ENCODE measurements at regions not wholly inside any gene's neighbourhood (a gene's known extent, or its start where the extent isn't known, plus 50 kb on each side); places are given as distances from the start of the nearest gene placed in this dataset.

- intact Hi-C loops (cut with micrococcal nuclease): no loop called here
- H2AFZ ChIP-seq (ENCODE audit: low read depth, low read length): no peak overlapping the region
- no peaks in the 10 kb centered on the region for H3K36me3 ChIP-seq (ENCODE audit: control insufficient read depth in 2 of 2, extremely low read depth in 1 of 2, insufficient read depth in 2 of 2, low read length in 2 of 2)
- no peak overlapping the region for H3K4me2 ChIP-seq (ENCODE audit: insufficient read depth, low read length)
- H3K27ac ChIP-seq (ENCODE audit: insufficient read depth, low read depth, low read length): no peak overlapping the region
- ChIA-PET CTCF (no interaction called here), POLR2A (no interaction called here)
- no peak for FAIRE-seq
- H3K9me1 ChIP-seq (replicated peaks; ENCODE audit: control insufficient read depth, extremely low read depth, insufficient read depth, low read length): no peaks in the 10 kb centered on the region
- no peaks in the 10 kb centered on the region for H4K20me1 ChIP-seq (replicated peaks; ENCODE audit: control insufficient read depth, extremely low read depth, insufficient read depth, low read length)
- dilution Hi-C loops (cut with MboI; ENCODE audit: extremely low pct_ligation_motif_present, low sequenced_read_pairs): no loop called here
- H3K4me1 ChIP-seq (ENCODE audit: control insufficient read depth, extremely low read depth, insufficient read depth, low read length): no peaks in the 10 kb centered on the region
- H3K9ac ChIP-seq (replicated peaks; ENCODE audit: extremely low read depth, insufficient read depth, low read length): no peak overlapping the region
- no peak for DNase-seq (ENCODE audit: low read depth, low spot score)
- no peaks in the 10 kb centered on the region for H3K79me2 ChIP-seq (ENCODE audit: control insufficient read depth, insufficient read depth, low read length)
- no peaks in the 10 kb centered on the region for H3K27me3 ChIP-seq (ENCODE audit: control insufficient read depth in 2 of 2, insufficient read depth in 2 of 2, low read length in 2 of 2)
- H3K4me3 ChIP-seq (replicated peaks in 1 of 3; ENCODE audit: insufficient read depth in 1 of 3, low read depth in 1 of 3, low read length in 3 of 3): no peak overlapping the region
- TF ChIP-seq JUN (IDR thresholded peaks at IDR 0.05; ENCODE audit: borderline replicate concordance, insufficient read depth, insufficient read length, low read depth): no peak
- no TSS peak for BruUV-seq (replicated peaks)
- no peaks in the 10 kb centered on the region for H3K9me3 ChIP-seq (replicated peaks; ENCODE audit: control insufficient read depth, insufficient read depth, low read length)
These were observed 290.3 kb upstream of the ADAMTS5 start for GRCh38 chr21:27257226-27257625.

GRCh38 chr21:27251752-27252151 is 284.9 kb upstream of the ADAMTS5 start:
- FAIRE-seq: no peak
- CTCF ChIA-PET: interaction anchor here (0.8 kb wide), 1 partner anchor 9 kb away, joined by 3 read pairs; no protein-coding TSS in a partner anchor
- POLR2A ChIA-PET: no interaction called here
- Histone ChIP-seq H3K4me2 (ENCODE audit: insufficient read depth, low read length) (no peak overlapping the region), H3K27ac (ENCODE audit: insufficient read depth, low read depth, low read length) (no peak overlapping the region), H3K79me2 (ENCODE audit: control insufficient read depth, insufficient read depth, low read length) (no peaks in the 10 kb centered on the region), H3K27me3 (ENCODE audit: control insufficient read depth in 2 of 2, insufficient read depth in 2 of 2, low read length in 2 of 2) (no peaks in the 10 kb centered on the region), H3K9me1 (replicated peaks; ENCODE audit: control insufficient read depth, extremely low read depth, insufficient read depth, low read length) (no peaks in the 10 kb centered on the region), H3K4me3 (replicated peaks in 1 of 3; ENCODE audit: insufficient read depth in 1 of 3, low read depth in 1 of 3, low read length in 3 of 3) (no peak overlapping the region), H3K9me3 (replicated peaks; ENCODE audit: control insufficient read depth, insufficient read depth, low read length) (no peaks in the 10 kb centered on the region), H3K36me3 (ENCODE audit: control insufficient read depth in 2 of 2, extremely low read depth in 1 of 2, insufficient read depth in 2 of 2, low read length in 2 of 2) (no peaks in the 10 kb centered on the region), H3K9ac (replicated peaks; ENCODE audit: extremely low read depth, insufficient read depth, low read length) (no peak overlapping the region), H4K20me1 (replicated peaks; ENCODE audit: control insufficient read depth, extremely low read depth, insufficient read depth, low read length) (no peaks in the 10 kb centered on the region), H2AFZ (ENCODE audit: low read depth, low read length) (no peak overlapping the region), H3K4me1 (ENCODE audit: control insufficient read depth, extremely low read depth, insufficient read depth, low read length) (no peaks in the 10 kb centered on the region)
- intact Hi-C loops (cut with micrococcal nuclease) (no loop called here), dilution Hi-C loops (cut with MboI; ENCODE audit: extremely low pct_ligation_motif_present, low sequenced_read_pairs) (no loop called here)
- no TSS peak for BruUV-seq (replicated peaks)
- no peak for TF ChIP-seq FOS (IDR thresholded peaks at IDR 0.05; ENCODE audit: borderline replicate concordance, insufficient read depth, low read length)
- no peak for TF ChIP-seq JUN (IDR thresholded peaks at IDR 0.05; ENCODE audit: borderline replicate concordance, insufficient read depth, insufficient read length, low read depth)
- TF ChIP-seq MYC (IDR thresholded peaks at IDR 0.05; ENCODE audit: low read depth, low read length): no peak
- TF ChIP-seq GATA2 (IDR thresholded peaks at IDR 0.05; ENCODE audit: insufficient read depth, insufficient read length, low read depth, low read length): no peak
- TF ChIP-seq MAX (IDR thresholded peaks at IDR 0.05; ENCODE audit: insufficient read depth, insufficient read length): no peak
- no peak for TF ChIP-seq CTCF (IDR thresholded peaks at IDR 0.05; ENCODE audit: extremely low read depth in 1 of 2, insufficient read depth in 1 of 2, low read depth in 1 of 2, low read length in 2 of 2)
- TF ChIP-seq EZH2 (IDR thresholded peaks at IDR 0.05; ENCODE audit: borderline replicate concordance, low read depth, low read length, severe bottlenecking): no peak
- TF ChIP-seq POLR2AphosphoS5 (IDR thresholded peaks at IDR 0.05; ENCODE audit: insufficient read depth, low read depth, low read length): no peak
- TF ChIP-seq POLR2A (IDR thresholded peaks at IDR 0.05; ENCODE audit: low read depth, low read length): no peak
- no peak for DNase-seq (ENCODE audit: low read depth, low spot score)
